ENCODE measurements at regions not wholly inside any gene's neighbourhood (a gene's known extent, or its start where the extent isn't known, plus 50 kb on each side); places are given as distances from the start of the nearest gene placed in this dataset.

DNA sequence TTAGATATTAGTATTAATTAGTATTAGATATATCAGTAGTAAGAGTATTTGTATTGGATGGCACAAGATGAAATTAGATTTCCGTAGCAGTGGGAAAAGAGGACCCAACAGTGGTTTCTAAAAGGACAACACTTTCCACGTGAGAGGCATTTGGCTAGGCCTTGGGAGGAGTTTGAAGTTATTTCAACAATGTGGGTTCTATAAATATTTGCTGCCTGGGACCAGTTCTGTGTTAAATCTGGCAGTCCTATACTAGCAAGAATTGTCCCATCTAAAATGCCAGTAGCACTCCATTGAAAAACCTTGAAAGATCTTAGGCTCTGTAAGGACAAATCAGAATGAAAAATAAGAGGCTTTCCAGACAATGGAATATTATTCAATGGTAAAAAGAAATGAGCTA, 347.1 kb upstream of the DNAJC19 start:
- TF ChIP-seq CREB1 (IDR thresholded peaks at IDR 0.05), result no peak
- TF ChIP-seq, protein P1, sequence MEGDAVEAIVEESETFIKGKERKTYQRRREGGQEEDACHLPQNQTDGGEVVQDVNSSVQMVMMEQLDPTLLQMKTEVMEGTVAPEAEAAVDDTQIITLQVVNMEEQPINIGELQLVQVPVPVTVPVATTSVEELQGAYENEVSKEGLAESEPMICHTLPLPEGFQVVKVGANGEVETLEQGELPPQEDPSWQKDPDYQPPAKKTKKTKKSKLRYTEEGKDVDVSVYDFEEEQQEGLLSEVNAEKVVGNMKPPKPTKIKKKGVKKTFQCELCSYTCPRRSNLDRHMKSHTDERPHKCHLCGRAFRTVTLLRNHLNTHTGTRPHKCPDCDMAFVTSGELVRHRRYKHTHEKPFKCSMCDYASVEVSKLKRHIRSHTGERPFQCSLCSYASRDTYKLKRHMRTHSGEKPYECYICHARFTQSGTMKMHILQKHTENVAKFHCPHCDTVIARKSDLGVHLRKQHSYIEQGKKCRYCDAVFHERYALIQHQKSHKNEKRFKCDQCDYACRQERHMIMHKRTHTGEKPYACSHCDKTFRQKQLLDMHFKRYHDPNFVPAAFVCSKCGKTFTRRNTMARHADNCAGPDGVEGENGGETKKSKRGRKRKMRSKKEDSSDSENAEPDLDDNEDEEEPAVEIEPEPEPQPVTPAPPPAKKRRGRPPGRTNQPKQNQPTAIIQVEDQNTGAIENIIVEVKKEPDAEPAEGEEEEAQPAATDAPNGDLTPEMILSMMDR (IDR thresholded peaks at IDR 0.05; ENCODE audit: control extremely low read depth in 1 of 3, insufficient read depth in 1 of 3, low read depth in 1 of 3, low read length in 3 of 3), result no peak
- no peak for TF ChIP-seq SP1 (IDR thresholded peaks at IDR 0.05; ENCODE audit: low read depth, low read length)
- no peak for TF ChIP-seq HDAC6 (IDR thresholded peaks at IDR 0.05; ENCODE audit: low read depth, low read length)
- no peak for TF ChIP-seq KDM1A (IDR thresholded peaks at IDR 0.05; ENCODE audit: borderline replicate concordance, low read length)
- no peak for TF ChIP-seq NRF1 (IDR thresholded peaks at IDR 0.05; ENCODE audit: low read depth, low read length)
- TF ChIP-seq POLR2AphosphoS5 (IDR thresholded peaks at IDR 0.05; ENCODE audit: low read depth, low read length), result no peak
- TF ChIP-seq CBX8 (IDR thresholded peaks at IDR 0.05; ENCODE audit: borderline replicate concordance, low read depth, low read length), result no peak
- TF ChIP-seq POLR2A (IDR thresholded peaks at IDR 0.05; ENCODE audit: control extremely low read depth in 1 of 2, low read depth in 2 of 2, low read length in 2 of 2), result no peak
- no peak for TF ChIP-seq EZH2 (IDR thresholded peaks at IDR 0.05; ENCODE audit: low read depth, low read length, severe bottlenecking)
- TF ChIP-seq SRF (IDR thresholded peaks at IDR 0.05; ENCODE audit: low read depth, low read length), result no peak
- no peak for TF ChIP-seq GABPA (IDR thresholded peaks at IDR 0.05; ENCODE audit: borderline replicate concordance, insufficient read depth, low read length)
